Mesenchymal stem cell (in vitro differentiated cells and primary cell): ENCODE measurements at regions not wholly inside any gene's neighbourhood (a gene's known extent, or its start where the extent isn't known, plus 50 kb on each side); places are given as distances from the start of the nearest gene placed in this dataset.

ENCODE experiments used
- DNase-seq: peaks from one replicate; pipeline ENCODE4 v3.0.0-alpha.2; 2013
- H2AFZ ChIP-seq: one replicate; pipeline ENCODE4 v1.6.1; 2013; ENCODE audit warnings: low read depth, mild to moderate bottlenecking, control low read depth, inconsistent platforms, low read length, moderate library complexity
- H2AK5ac ChIP-seq: 2 replicates; pipeline ENCODE4 v1.6.1; 2013; ENCODE audit warnings: low read length, moderate library complexity, mild to moderate bottlenecking, inconsistent platforms; ENCODE audit not compliant: severe bottlenecking
- H2BK120ac ChIP-seq: one replicate; pipeline ENCODE4 v1.6.1; 2013; ENCODE audit warnings: low read depth, mild to moderate bottlenecking, inconsistent platforms, low read length, moderate library complexity
- H2BK12ac ChIP-seq, 2 experiments: one replicate each; pipeline ENCODE4 v1.6.1; 2013; ENCODE audit warnings: inconsistent platforms in 2 of 2, low read length in 2 of 2, mild to moderate bottlenecking in 2 of 2, moderate library complexity in 2 of 2, control low read depth in 1 of 2
- H2BK15ac ChIP-seq: one replicate; pipeline ENCODE4 v1.6.1; 2013; ENCODE audit warnings: mild to moderate bottlenecking, low read depth, inconsistent platforms; ENCODE audit not compliant: poor library complexity, severe bottlenecking
- H2BK5ac ChIP-seq: 2 replicates; pipeline ENCODE4 v1.6.1; 2013; ENCODE audit warnings: low read depth, mild to moderate bottlenecking, low read length, control low read depth, inconsistent platforms; ENCODE audit not compliant: poor library complexity, severe bottlenecking
- H3K14ac ChIP-seq, 2 experiments: one replicate each; pipeline ENCODE4 v1.6.1; 2013; ENCODE audit warnings: inconsistent platforms in 2 of 2, low read length in 2 of 2, control low read depth in 1 of 2, mild to moderate bottlenecking in 1 of 2, moderate library complexity in 1 of 2
- H3K18ac ChIP-seq, 2 experiments: one replicate each; pipeline ENCODE4 v1.6.1; 2013; ENCODE audit warnings: inconsistent platforms in 2 of 2, low read length in 2 of 2, control low read depth in 1 of 2, low read depth in 1 of 2, mild to moderate bottlenecking in 1 of 2
- H3K23ac ChIP-seq, 2 experiments: one replicate each; pipeline ENCODE4 v1.6.1; 2013; ENCODE audit warnings: inconsistent platforms in 2 of 2, low read length in 2 of 2, mild to moderate bottlenecking in 2 of 2, moderate library complexity in 2 of 2, control low read depth in 1 of 2
- H3K27ac ChIP-seq: 2 replicates; pipeline ENCODE4 v1.5.1; 2013; ENCODE audit warnings: mild to moderate bottlenecking, moderate library complexity, low read length, control low read depth, inconsistent platforms; ENCODE audit not compliant: poor library complexity, severe bottlenecking
- H3K27me3 ChIP-seq, 2 experiments: 2 replicates each; pipeline versions ENCODE4 v1.6.1 to v1.7.0; 2013; ENCODE audit warnings: low read length in 2 of 2, mild to moderate bottlenecking in 2 of 2, moderate library complexity in 2 of 2, control low read depth in 1 of 2, inconsistent platforms in 1 of 2; ENCODE audit not compliant: control insufficient read depth in 1 of 2, insufficient read depth in 1 of 2
- H3K36me3 ChIP-seq, 2 experiments: 2 replicates each; pipeline versions ENCODE4 v1.6.1 to v1.7.0; 2013; ENCODE audit warnings: low read length in 2 of 2, control low read depth in 1 of 2, inconsistent platforms in 1 of 2, low read depth in 1 of 2, mild to moderate bottlenecking in 1 of 2; ENCODE audit not compliant: insufficient read depth in 2 of 2, control insufficient read depth in 1 of 2
- H3K4ac ChIP-seq, 2 experiments: one replicate each; pipeline ENCODE4 v1.6.1; 2013; ENCODE audit warnings: inconsistent platforms in 2 of 2, low read length in 2 of 2, mild to moderate bottlenecking in 2 of 2, moderate library complexity in 2 of 2, control low read depth in 1 of 2, low read depth in 1 of 2
- H3K4me1 ChIP-seq: 2 replicates; pipeline ENCODE4 v1.6.1; 2013; ENCODE audit warnings: low read depth, low read length, control low read depth; ENCODE audit not compliant: control insufficient read depth, insufficient read depth
- H3K4me2 ChIP-seq: 2 replicates; pipeline ENCODE4 v1.6.1; 2013; ENCODE audit warnings: low read length, mild to moderate bottlenecking, inconsistent platforms; ENCODE audit not compliant: poor library complexity, severe bottlenecking
- H3K4me3 ChIP-seq, 2 experiments: 2 replicates each; pipeline versions ENCODE4 v1.5.1 to v1.7.0; 2013; ENCODE audit warnings: low read length in 2 of 2, mild to moderate bottlenecking in 2 of 2, control low read depth in 1 of 2, low read depth in 1 of 2; ENCODE audit not compliant: insufficient read depth in 1 of 2
- H3K79me1 ChIP-seq: replicated peaks from 2 replicates; pipeline ENCODE4 v1.6.1; 2013; ENCODE audit warnings: mild to moderate bottlenecking, control low read depth, low read length, inconsistent platforms; ENCODE audit not compliant: poor library complexity, severe bottlenecking
- H3K9ac ChIP-seq: 2 replicates; pipeline ENCODE4 v1.7.0; 2013; ENCODE audit warnings: mild to moderate bottlenecking, low read length, moderate library complexity
- H3K9me3 ChIP-seq: 2 replicates; pipeline ENCODE4 v1.7.0; 2013; ENCODE audit warnings: mild to moderate bottlenecking, low read length; ENCODE audit not compliant: control insufficient read depth
- H4K8ac ChIP-seq: one replicate; pipeline ENCODE4 v1.6.1; 2013; ENCODE audit warnings: inconsistent platforms, mild to moderate bottlenecking, low read length, moderate library complexity
- H4K91ac ChIP-seq: one replicate; pipeline ENCODE4 v1.6.1; 2013; ENCODE audit warnings: mild to moderate bottlenecking, low read length, inconsistent platforms
- WGBS: methylation state at CpG from one replicate; pipeline ENCODE4 v1.1.7; 2013; ENCODE audit warnings: mixed read lengths; 5-methylcytosine and 5-hydroxymethylcytosine counted together

GRCh38 chr12:94726236-94726835, 76.0 kb upstream of the TMCC3 start:
- Histone ChIP-seq H3K4me3 (no peak overlapping the region), H3K79me1 (no peaks in the 10 kb centered on the region), H4K91ac (no peak overlapping the region), H3K27me3 (no peaks in the 10 kb centered on the region), H2AFZ (no peak overlapping the region), H3K23ac (no peak overlapping the region), H2BK5ac (no peak overlapping the region), H3K9me3 (no peaks in the 10 kb centered on the region), H4K8ac (no peak overlapping the region), H3K27ac (no peak overlapping the region), H2AK5ac (no peak overlapping the region), H3K4me1 (peaks cover 1% of the 10 kb centered on the region), H3K14ac (no peak overlapping the region), H3K18ac (no peak overlapping the region), H2BK120ac (no peak overlapping the region), H3K4ac (no peak overlapping the region), H3K36me3 (no peaks in the 10 kb centered on the region), H2BK15ac (no peak overlapping the region), H3K4me2 (no peak overlapping the region), H2BK12ac (no peak overlapping the region), H3K9ac (no peak overlapping the region)
- DNase-seq = no peak
- WGBS = 85% methylated on average over 10 of the region's 10 CpGs

DNA sequence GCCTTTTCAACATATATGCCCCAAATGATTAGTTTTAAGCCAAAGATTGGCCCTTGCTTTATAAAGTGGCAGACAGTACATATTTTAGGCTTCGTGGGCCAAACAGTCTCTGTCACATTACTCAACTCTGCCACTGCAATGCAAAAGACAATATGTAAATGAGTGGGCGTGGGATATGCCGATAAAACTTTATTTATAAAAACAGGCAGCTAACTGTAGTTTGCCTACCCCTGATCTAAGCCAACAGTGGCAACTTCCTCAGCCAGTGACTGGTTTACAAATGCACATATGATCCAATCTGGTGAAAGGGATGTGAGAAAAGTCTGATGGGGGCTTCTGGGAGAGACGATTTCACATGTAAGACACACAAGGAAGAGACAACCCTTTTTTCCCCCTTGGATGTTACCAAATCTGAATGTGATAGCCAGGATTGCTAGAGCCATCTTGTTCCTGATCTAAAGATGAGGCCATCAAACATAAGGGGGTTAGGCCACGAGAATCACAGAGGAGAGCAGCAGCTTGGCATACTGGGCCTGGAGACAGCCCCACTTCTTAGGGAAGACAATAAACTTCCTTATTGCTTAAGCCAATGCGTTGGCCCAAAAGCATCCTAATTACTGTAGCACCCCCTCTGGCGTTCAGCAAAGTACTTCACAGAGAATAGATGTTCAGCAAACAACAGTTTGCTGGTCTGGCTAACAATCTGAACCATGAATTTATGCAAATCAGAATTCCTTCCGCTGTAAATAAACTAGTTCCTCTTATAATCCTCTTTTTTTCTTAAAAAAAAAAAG, 75.2 kb upstream of the TMCC3 start:
- H3K4me2 ChIP-seq = no peak overlapping the region
- H4K8ac ChIP-seq = no peak overlapping the region
- H2BK15ac ChIP-seq = no peak overlapping the region
- H3K27me3 ChIP-seq = no peaks in the 10 kb centered on the region
- H3K79me1 ChIP-seq = no peaks in the 10 kb centered on the region
- H4K91ac ChIP-seq = no peak overlapping the region
- no peak overlapping the region for H2BK120ac ChIP-seq
- no peak overlapping the region for H2BK12ac ChIP-seq
- 67% methylated on average over 5 of the region's 8 CpGs for WGBS
- H2BK5ac ChIP-seq = no peak overlapping the region
- no peak overlapping the region for H3K27ac ChIP-seq
- H2AK5ac ChIP-seq = no peak overlapping the region
- peak; percentile 47 for DNase-seq
- H3K23ac ChIP-seq = no peak overlapping the region
- peaks cover 1% of the 10 kb centered on the region for H3K4me1 ChIP-seq
- no peak overlapping the region for H3K14ac ChIP-seq
- no peak overlapping the region for H2AFZ ChIP-seq
- H3K18ac ChIP-seq = no peak overlapping the region
- H3K9me3 ChIP-seq = no peaks in the 10 kb centered on the region
- H3K9ac ChIP-seq = no peak overlapping the region
- H3K4ac ChIP-seq = no peak overlapping the region
- H3K4me3 ChIP-seq = no peak overlapping the region
- no peaks in the 10 kb centered on the region for H3K36me3 ChIP-seq

GRCh38 chr12:94722664-94723063, 72.3 kb upstream of the TMCC3 start:
- WGBS = 53% methylated on average over 3 of the region's 3 CpGs

DNA sequence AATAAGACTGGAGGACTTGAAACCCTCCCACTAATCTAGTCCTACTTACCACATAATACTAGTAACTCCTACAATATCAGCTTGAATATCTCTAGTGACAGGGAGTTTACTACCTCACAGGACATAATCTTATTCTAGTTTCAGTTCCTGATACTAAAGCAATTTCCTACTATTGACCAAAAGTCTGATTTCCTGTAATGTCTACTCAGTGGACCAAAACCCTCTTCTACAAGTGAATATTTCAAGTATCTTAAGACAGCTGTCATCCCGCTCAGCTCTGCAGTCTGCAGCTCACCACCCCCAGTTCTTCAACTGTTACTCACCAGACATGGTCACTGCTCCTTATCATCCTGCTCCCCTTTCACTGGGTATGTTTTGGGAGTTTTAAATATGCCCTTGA, 70.8 kb upstream of the TMCC3 start:
- no peak overlapping the region for H2BK15ac ChIP-seq
- H2BK120ac ChIP-seq = no peak overlapping the region
- no peak overlapping the region for H2BK12ac ChIP-seq
- H4K8ac ChIP-seq = no peak overlapping the region
- H3K36me3 ChIP-seq = no peaks in the 10 kb centered on the region
- H3K14ac ChIP-seq = no peak overlapping the region
- no peaks in the 10 kb centered on the region for H3K27me3 ChIP-seq
- no peak overlapping the region for H3K4me3 ChIP-seq
- H3K18ac ChIP-seq = no peak overlapping the region
- H3K4ac ChIP-seq = no peak overlapping the region
- no peak overlapping the region for H2AK5ac ChIP-seq
- H3K4me2 ChIP-seq = no peak overlapping the region
- no peaks in the 10 kb centered on the region for H3K9me3 ChIP-seq
- no peak overlapping the region for H3K23ac ChIP-seq
- DNase-seq = no peak
- WGBS = 100% methylated on average over 1 of the region's 1 CpG
- H4K91ac ChIP-seq = no peak overlapping the region
- H3K79me1 ChIP-seq = no peaks in the 10 kb centered on the region
- no peak overlapping the region for H2BK5ac ChIP-seq
- H3K9ac ChIP-seq = no peak overlapping the region
- peaks cover 6% of the 10 kb centered on the region for H3K4me1 ChIP-seq
- no peak overlapping the region for H2AFZ ChIP-seq
- no peak overlapping the region for H3K27ac ChIP-seq

More at GRCh38 chr12:94722664-94723063, 72.3 kb upstream of the TMCC3 start:
- H4K91ac ChIP-seq = no peak overlapping the region
- H3K4ac ChIP-seq = no peak overlapping the region
- H2BK120ac ChIP-seq = no peak overlapping the region
- peaks cover 1% of the 10 kb centered on the region for H3K4me1 ChIP-seq
- H2AK5ac ChIP-seq = no peak overlapping the region
- no peaks in the 10 kb centered on the region for H3K36me3 ChIP-seq
- H4K8ac ChIP-seq = no peak overlapping the region
- no peak overlapping the region for H3K27ac ChIP-seq
- H3K4me2 ChIP-seq = no peak overlapping the region
- H2AFZ ChIP-seq = no peak overlapping the region
- H3K9me3 ChIP-seq = no peaks in the 10 kb centered on the region
- no peak overlapping the region for H3K23ac ChIP-seq
- H3K9ac ChIP-seq = no peak overlapping the region
- DNase-seq = no peak
- no peak overlapping the region for H2BK5ac ChIP-seq
- H2BK12ac ChIP-seq = no peak overlapping the region
- H3K4me3 ChIP-seq = peak overlapping the region in 1 of 2 experiments; percentile 12
- H3K14ac ChIP-seq = no peak overlapping the region
- H2BK15ac ChIP-seq = no peak overlapping the region
- no peaks in the 10 kb centered on the region for H3K27me3 ChIP-seq
- no peak overlapping the region for H3K18ac ChIP-seq
- no peaks in the 10 kb centered on the region for H3K79me1 ChIP-seq
